ENCODE measurements at regions not wholly inside any gene's neighbourhood (a gene's known extent, or its start where the extent isn't known, plus 50 kb on each side); places are given as distances from the start of the nearest gene placed in this dataset.

DNA sequence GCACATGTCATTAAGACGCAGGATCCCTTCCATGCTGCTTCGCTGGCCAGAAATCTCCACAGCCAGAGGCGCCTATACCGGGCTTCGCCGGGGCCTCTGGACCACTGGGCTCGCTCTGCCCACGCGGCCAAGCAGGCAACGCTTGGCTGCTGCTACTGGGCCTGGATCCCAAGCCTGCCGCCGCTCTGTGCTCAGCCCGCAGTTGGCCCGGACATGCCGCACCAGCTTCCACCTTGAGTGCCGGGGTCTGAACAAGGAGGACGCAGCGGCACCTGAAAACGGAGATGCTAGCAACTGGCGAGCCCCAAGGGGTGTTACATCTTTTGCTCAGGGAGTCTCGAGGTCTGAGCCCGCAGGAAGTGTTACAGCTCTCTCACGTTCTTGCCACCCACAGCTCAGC lies 409.9 kb upstream of the SGCG start:
- Histone ChIP-seq H2BK20ac (ENCODE audit: low read depth, low read length, poor library complexity, severe bottlenecking) (no peak overlapping the region), H3K4me2 (ENCODE audit: insufficient read depth, insufficient read length, low read length) (no peak overlapping the region), H3K27me3 (ENCODE audit: insufficient read depth, low read length) (no peaks in the 10 kb centered on the region), H3K9me3 (ENCODE audit: control insufficient read depth, low read depth, low read length) (no peaks in the 10 kb centered on the region), H3K14ac (ENCODE audit: insufficient read depth, low read length) (no peak overlapping the region), H2BK15ac (ENCODE audit: low read depth, low read length) (no peak overlapping the region), H3K27ac (ENCODE audit: insufficient read length, low read depth, low read length) (no peak overlapping the region), H3K79me2 (ENCODE audit: insufficient read depth, low read length) (no peaks in the 10 kb centered on the region), H3K4me1 (ENCODE audit: insufficient read depth, low read length) (no peaks in the 10 kb centered on the region), H4K20me1 (ENCODE audit: control insufficient read depth, insufficient read depth, insufficient read length) (no peaks in the 10 kb centered on the region), H2BK120ac (ENCODE audit: low read depth, low read length, poor library complexity, severe bottlenecking) (no peak overlapping the region), H2BK12ac (ENCODE audit: insufficient read length, low read depth, low read length) (no peak overlapping the region), H4K8ac (replicated peaks; ENCODE audit: insufficient read length, low read depth, low read length) (no peak overlapping the region), H4K91ac (ENCODE audit: insufficient read length, low read depth, low read length) (no peak overlapping the region), H3K23me2 (ENCODE audit: insufficient read length, low read depth, low read length, poor library complexity, severe bottlenecking) (no peaks in the 10 kb centered on the region), H2BK5ac (ENCODE audit: insufficient read length, low read length) (no peak overlapping the region), H3K79me1 (ENCODE audit: insufficient read depth, low read depth, low read length, poor library complexity, severe bottlenecking) (no peaks in the 10 kb centered on the region), H3K23ac (ENCODE audit: insufficient read length, low read depth, low read length) (no peak overlapping the region), H2AK5ac (ENCODE audit: insufficient read length, low read length) (no peak overlapping the region), H2AFZ (ENCODE audit: low read length) (no peak overlapping the region), H3T11ph (ENCODE audit: low read length) (no peak overlapping the region), H3K9ac (ENCODE audit: extremely low read depth, insufficient read length, low read length) (no peak overlapping the region), H3K56ac (ENCODE audit: insufficient read length, low read depth, low read length) (no peak overlapping the region), H4K5ac (ENCODE audit: insufficient read length, low read depth, low read length) (no peak overlapping the region), H3K4ac (ENCODE audit: low read depth, low read length) (no peak overlapping the region), H3K18ac (ENCODE audit: insufficient read length, low read depth, low read length) (no peak overlapping the region)
- no peaks in the 10 kb centered on the region for H3K4me1 Mint-ChIP-seq
- H3K27me3 Mint-ChIP-seq (ENCODE audit: low read depth) = no peaks in the 10 kb centered on the region
- H3K27ac Mint-ChIP-seq = no peak overlapping the region
- H3K4me3 Mint-ChIP-seq = no peak overlapping the region
- WGBS (ENCODE audit: extremely low coverage, insufficient read length, low lambda C conversion rate) = no CpG with 5 or more reads among the region's 23 CpGs
- TF ChIP-seq, protein P1, sequence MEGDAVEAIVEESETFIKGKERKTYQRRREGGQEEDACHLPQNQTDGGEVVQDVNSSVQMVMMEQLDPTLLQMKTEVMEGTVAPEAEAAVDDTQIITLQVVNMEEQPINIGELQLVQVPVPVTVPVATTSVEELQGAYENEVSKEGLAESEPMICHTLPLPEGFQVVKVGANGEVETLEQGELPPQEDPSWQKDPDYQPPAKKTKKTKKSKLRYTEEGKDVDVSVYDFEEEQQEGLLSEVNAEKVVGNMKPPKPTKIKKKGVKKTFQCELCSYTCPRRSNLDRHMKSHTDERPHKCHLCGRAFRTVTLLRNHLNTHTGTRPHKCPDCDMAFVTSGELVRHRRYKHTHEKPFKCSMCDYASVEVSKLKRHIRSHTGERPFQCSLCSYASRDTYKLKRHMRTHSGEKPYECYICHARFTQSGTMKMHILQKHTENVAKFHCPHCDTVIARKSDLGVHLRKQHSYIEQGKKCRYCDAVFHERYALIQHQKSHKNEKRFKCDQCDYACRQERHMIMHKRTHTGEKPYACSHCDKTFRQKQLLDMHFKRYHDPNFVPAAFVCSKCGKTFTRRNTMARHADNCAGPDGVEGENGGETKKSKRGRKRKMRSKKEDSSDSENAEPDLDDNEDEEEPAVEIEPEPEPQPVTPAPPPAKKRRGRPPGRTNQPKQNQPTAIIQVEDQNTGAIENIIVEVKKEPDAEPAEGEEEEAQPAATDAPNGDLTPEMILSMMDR (conservative IDR thresholded peaks at IDR 0.05) = no peak
- no peak for DNase-seq
- H3K9me3 Mint-ChIP-seq = no peaks in the 10 kb centered on the region
- H3K36me3 Mint-ChIP-seq (ENCODE audit: insufficient read depth in 1 of 3, low read depth in 3 of 3) = no peaks in the 10 kb centered on the region
